GM21515 (cell line): ENCODE measurements at regions not wholly inside any gene's neighbourhood (a gene's known extent, or its start where the extent isn't known, plus 50 kb on each side); places are given as distances from the start of the nearest gene placed in this dataset.
"Not testable (repeated sequence)": the region's sequence is repeated elsewhere in the genome, so short reads cannot be mapped to it uniquely, and the experiment has no call there.

Experiments used
- ATAC-seq: cut with Tn5 transposase; IDR thresholded peaks from one replicate; pipeline ENCODE4 v1.9.1; 2021; ENCODE audit not compliant: unreplicated experiment

- ATAC-seq = no peak
These were observed 117.5 kb upstream of the MEIS1 start for GRCh38 chr2:66317268-66317890.

DNA sequence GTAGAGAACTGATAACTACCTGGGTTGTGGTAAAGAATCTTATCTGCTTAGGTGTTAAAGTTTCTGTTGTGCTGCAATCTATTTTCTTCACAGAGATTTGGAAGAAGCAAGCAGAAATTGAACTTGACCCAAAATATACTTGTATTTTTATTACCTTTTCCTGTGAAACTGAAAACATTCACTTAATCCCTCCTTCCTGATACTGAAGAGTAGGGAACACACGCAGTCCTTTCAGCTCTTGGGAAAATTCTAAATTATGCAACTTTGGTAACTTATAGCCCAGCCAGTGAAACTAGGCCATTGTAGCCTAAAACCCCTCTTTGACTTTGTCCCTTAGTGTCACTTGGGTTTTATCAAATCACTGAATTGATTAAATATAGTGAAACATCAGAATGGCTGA lies 128.4 kb upstream of the MEIS1 start:
- no peak for ATAC-seq

DNA sequence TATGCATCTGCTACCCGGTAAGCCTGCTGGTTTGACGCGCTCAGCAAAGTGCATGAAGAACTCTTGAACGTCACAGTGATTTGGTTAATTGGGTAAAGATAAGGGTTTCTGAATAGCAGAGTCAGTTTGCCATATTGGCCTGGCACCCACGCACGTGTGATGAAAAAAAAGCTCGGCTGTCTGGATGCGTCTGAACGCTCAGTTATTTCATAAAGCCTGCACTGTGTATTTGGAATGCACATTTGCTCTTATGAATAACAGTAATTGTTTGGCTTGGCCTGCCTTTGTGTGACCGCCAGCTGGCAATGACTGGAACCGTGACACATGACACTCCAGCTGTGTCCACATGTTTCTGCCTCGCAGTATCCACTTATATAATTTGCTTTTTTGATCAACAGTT lies 129.2 kb upstream of the MEIS1 start:
- no peak for ATAC-seq

- ATAC-seq = no peak
These were observed 131.5 kb upstream of the MEIS1 start for GRCh38 chr2:66303471-66303870.

DNA sequence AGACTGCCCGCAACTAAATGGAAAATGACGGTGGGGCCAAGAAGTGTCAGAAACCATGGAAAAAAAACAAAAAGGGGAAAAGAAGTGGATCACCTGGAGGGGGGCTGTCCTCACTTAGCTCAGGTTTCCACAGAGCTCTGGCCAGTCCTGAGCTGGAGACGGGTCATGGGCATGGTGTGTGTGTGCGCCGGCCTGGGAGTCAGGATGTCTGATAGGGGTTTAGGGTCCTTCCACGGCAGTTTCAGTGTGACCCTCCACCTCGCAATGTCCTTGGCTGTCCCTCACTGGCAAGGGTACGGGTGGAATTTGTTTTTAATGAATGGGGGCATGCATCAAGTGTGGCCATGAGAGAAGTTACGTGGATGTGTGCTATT lies 133.2 kb upstream of the MEIS1 start:
- ATAC-seq = no peak

GRCh38 chr2:66301022-66301766 lies 133.7 kb upstream of the MEIS1 start:
- ATAC-seq = no peak

GRCh38 chr2:66283787-66284186 lies 151.1 kb upstream of the MEIS1 start:
- no peak for ATAC-seq

DNA sequence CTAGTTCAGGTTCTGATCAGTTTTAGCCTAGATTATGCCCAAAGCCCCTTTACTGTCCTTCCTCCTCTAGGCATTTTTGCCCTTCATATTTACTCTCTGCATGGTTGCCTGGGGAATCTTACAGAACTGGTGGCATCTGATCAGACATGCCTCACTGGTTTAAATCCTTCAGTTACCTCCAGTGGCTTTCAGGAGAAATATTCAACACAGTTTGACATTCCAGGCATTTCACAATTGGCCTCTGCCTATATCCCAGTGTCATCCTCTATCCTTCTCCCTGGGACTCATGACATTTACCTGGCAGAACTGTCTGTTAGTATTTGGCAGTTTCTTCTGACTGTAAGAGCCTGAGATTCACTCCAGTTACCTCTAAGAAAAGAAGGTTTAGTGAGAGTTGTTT lies 152.9 kb upstream of the MEIS1 start:
- no peak for ATAC-seq

- ATAC-seq = no peak
These were observed 155.9 kb upstream of the MEIS1 start for GRCh38 chr2:66279024-66279423.

GRCh38 chr2:66275984-66276383 lies 158.9 kb upstream of the MEIS1 start:
- ATAC-seq = no peak

- ATAC-seq = no peak
These were observed 160.9 kb upstream of the MEIS1 start for GRCh38 chr2:66273933-66274490.

- ATAC-seq = no peak
These were observed 162.2 kb upstream of the MEIS1 start for GRCh38 chr2:66272751-66273150.

- no peak for ATAC-seq
These were observed 163.1 kb upstream of the MEIS1 start for GRCh38 chr2:66271777-66272176.

DNA sequence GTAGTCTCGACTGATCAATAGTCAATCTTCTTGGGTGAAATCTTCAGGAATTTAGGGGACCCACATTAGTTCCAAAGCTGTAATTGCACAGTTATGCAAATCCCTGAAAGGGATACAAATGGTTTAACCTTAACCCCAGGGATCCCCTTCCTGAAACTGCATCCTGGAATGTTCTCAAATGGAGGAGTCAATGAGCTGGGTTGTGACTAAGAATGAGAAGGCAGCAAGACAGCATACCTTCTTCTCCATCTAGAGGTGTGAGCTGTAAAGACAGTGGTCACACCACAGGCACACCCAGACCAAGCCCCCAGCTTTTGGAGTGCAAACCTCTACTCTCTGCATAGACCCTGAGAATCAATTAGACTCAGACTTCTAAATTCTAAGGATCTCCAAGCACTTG lies 164.7 kb upstream of the MEIS1 start:
- no peak for ATAC-seq

DNA sequence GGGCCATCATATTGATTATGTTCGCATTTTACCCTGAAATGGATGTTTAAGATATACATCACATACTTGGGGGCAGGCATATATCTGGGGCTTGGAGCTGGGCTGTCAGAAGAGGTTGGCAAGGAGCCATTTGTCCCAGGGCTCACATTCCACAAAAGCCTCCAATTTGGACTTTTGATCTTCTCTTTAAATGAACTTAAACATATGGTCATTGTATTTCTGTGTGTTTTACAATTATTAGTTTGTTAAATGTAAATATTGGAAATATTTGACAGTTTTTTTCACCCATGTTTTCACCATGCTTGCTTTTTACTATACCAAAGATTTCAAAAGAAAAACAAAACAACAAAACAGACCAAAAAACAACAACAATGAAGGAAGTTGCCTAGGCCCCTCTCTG lies 165.8 kb upstream of the MEIS1 start:
- ATAC-seq = no peak

DNA sequence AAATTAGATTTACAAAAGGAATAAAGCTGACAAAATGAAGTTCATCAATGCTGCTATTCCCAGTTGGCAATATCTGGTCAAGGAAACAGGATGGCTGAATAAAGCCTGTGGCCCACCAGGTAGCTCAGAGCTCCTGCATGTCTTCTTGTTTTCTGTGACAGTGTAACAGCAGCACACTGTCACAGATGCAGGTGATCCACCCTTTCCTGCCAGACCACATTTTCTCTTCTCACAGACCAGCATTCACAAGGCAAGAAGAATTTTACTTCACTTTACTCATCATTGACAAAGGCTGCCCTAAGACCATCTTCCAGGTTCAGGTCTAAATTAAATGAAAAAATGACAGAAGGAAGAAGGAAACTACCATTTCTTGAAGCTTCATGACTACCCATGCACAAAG lies 166.2 kb upstream of the MEIS1 start:
- no peak for ATAC-seq

DNA sequence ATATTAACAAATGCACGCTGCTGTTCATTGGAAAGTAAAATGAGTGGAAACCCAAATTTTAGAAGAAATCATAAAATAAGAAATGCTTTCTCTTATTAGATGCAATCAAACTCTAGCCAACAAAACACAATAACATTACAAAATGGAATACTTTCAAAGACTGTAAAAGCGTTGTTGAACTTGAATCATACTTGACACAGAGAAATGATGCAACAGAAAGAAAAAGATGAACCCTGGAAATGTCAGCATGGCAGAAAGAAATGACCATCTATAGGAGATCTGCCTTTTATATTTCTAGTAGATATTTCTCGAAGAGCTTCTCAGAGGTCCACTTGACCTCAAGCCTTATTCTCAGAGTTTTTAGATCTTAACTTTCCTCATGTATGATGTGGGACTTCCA lies 170.6 kb upstream of the MEIS1 start:
- ATAC-seq = no peak

- ATAC-seq = no peak
These were observed 179.1 kb upstream of the MEIS1 start for GRCh38 chr2:66255867-66256266.

GRCh38 chr2:66255136-66255535 lies 179.8 kb upstream of the MEIS1 start:
- no peak for ATAC-seq

DNA sequence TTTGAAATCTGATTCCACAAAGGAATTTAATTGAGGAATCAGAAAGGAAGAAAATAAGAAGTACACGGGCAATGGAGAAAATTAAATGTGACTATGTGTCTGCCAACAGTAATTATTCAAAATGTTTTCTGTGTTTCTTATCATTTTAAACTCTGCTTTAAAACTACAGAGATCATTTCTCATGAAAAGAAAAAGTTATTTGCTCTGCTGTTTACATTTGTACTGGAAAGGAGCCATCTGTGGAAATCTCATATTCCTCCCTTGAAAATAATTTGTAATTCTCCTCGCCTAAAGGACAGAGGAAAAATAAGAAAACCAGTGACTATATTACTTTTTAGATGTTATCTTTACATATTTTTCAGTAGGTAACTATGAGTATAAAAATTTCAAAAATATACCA lies 181.9 kb upstream of the MEIS1 start:
- no peak for ATAC-seq

- no peak for ATAC-seq
These were observed 182.8 kb upstream of the MEIS1 start for GRCh38 chr2:66252109-66252508.

DNA sequence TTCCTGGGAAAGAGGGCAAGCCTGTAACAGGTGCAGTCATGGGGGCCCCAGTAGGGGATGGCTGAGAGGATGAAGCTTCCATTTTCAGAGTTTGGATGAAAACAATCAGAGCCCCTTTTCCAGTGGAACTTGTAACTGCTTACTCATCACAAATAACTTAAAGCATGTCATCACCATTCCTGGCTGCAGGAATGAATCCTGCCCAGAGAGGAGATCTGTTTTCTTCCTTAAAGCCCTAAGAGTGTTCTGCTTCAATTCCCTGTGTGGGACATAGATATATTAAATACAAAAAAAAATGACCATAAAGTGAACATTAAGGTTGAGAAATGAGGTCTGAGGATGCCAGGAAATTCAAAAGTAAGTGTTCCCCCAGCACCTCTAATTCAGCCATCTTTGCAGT lies 183.4 kb upstream of the MEIS1 start:
- no peak for ATAC-seq

DNA sequence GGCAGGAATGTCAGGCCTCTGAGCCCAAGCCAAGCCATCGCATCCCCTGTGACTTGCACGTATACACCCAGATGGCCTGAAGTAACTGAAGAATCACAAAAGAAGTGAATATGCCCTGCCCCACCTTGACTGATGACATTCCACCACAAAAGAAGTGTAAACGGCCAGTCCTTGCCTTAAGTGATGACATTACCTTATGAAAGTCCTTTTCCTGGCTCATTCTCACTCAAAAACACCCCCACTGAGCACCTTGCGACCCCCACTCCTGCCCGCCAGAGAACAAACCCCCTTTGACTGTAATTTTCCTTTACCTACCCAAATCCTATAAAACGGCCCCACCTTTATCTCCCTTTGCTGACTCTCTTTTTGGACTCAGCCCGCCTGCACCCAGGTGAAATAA lies 185.8 kb upstream of the MEIS1 start:
- not testable (repeated sequence) for ATAC-seq
